Transverse colon (tissue), 4 donors: ENCODE measurements at regions not wholly inside any gene's neighbourhood (a gene's known extent, or its start where the extent isn't known, plus 50 kb on each side); places are given as distances from the start of the nearest gene placed in this dataset.

ENCODE experiments used
- DNase-seq: peaks from one replicate; pipeline ENCODE4 v3.0.0-alpha.2; 2019
- H3K27ac ChIP-seq, 4 donors: fragments of 200-600 bp; sonication (generic); 2 replicates each; pipeline ENCODE4 v1.5.1; 2016 to 2018; ENCODE audit warnings: inconsistent platforms in 4 of 4
- H3K27me3 ChIP-seq: fragments of 200-600 bp; sonication (generic); 2 replicates; pipeline ENCODE4 v1.5.1; 2017; ENCODE audit warnings: inconsistent platforms
- H3K36me3 ChIP-seq, 4 donors: fragments of 200-600 bp; sonication (generic); 2 replicates each; pipeline ENCODE4 v1.5.1; 2017 to 2019; ENCODE audit warnings: inconsistent platforms in 4 of 4
- H3K4me1 ChIP-seq, 4 donors: fragments of 200-600 bp; sonication (generic); 2 replicates each; pipeline ENCODE4 v1.5.1; 2017 to 2020; ENCODE audit warnings: inconsistent platforms in 4 of 4
- H3K4me3 ChIP-seq, 4 donors: fragments of 200-600 bp; sonication (generic); 1 replicate in 1 of 4; 2 replicates in 3 of 4; pipeline versions ENCODE4 v1.5.1 to v1.6.1; 2017 to 2019; ENCODE audit warnings: inconsistent platforms in 4 of 4
- H3K9me3 ChIP-seq, 2 donors: fragments of 200-600 bp; sonication (generic); 2 replicates each; pipeline ENCODE4 v1.5.1; 2017 to 2019; ENCODE audit warnings: inconsistent platforms in 2 of 2
- EP300 ChIP-seq: sonication (generic); formaldehyde crosslinking; IDR thresholded peaks from one replicate; pipeline ENCODE4 v1.6.1; 2017; ENCODE audit warnings: antibody characterized with exemption, low read depth
- POLR2A ChIP-seq: fragments of 450-650 bp; IDR thresholded peaks from one replicate; pipeline ENCODE4 v1.6.1; 2016; ENCODE audit warnings: antibody characterized with exemption, mild to moderate bottlenecking, moderate library complexity
- POLR2AphosphoS5 ChIP-seq, 3 donors: sonication (generic); formaldehyde crosslinking; IDR thresholded peaks; one replicate each; pipeline ENCODE4 v1.6.1; 2016; ENCODE audit warnings: antibody characterized with exemption in 3 of 3
- WGBS, 2 donors: methylation state at CpG; one replicate each; pipeline ENCODE4 v1.1.5; 2018; ENCODE audit warnings: low coverage in 1 of 2; 5-methylcytosine and 5-hydroxymethylcytosine counted together
- in situ Hi-C, 4 donors: fragments of 200-750 bp; cut with MboI; loops; one replicate each; pipeline versions ENCODE4 v1.15.0 to v1.15.1; 2017; ENCODE audit warnings: low sequenced_read_pairs in 3 of 4, low pct_ligation_motif_present in 1 of 4, low pct_unique_long_range_greater_than_20kb in 1 of 4
- intact Hi-C: fragments of 100-400 bp; cut with DNase I; formaldehyde crosslinking; loops from one replicate; pipeline ENCODE4 v1.15.1; 2023; ENCODE audit warnings: low total_unique reads
- TF ChIP-seq, protein P1 (sequence below), 5 experiments: fragments of 200-600 bp in 3 of 5; fragments of 450-650 bp in 2 of 5; sonication (generic) in 3 of 5; IDR thresholded peaks; 1 replicate in 2 of 5; 2 replicates in 3 of 5; pipeline ENCODE4 v1.5.1; 2016 to 2017; ENCODE audit warnings: antibody characterized with exemption in 5 of 5, inconsistent platforms in 3 of 5, mild to moderate bottlenecking in 2 of 5, moderate library complexity in 1 of 5

DNA sequence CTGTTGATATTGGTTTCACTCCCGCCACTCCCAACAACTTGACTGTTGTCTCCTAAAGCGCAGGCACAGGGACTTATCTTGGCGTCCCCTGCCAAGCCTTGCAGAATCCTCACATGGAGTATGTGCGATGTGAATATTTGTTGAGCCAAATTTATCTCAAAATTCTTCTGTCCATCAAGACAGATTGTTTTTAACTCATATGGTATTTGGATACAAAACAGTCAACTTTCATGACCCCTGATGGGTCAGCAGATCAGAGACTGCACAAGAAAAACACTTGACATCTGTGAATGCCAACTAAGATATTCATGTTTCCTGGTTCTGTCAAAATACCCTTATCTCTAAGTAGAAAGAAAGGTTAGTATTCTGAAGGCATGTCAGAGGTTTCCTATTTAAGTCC is 221.7 kb upstream of the BLID start:
- 82% methylated on average over 4 of the region's 4 CpGs; no CpG with 5 or more reads in 1 of the 2 donors for WGBS, 2 donors
- DNase-seq: no peak
- no peaks in the 10 kb centered on the region for H3K4me1 ChIP-seq
- intact Hi-C loops: no loop called here
- H3K27me3 ChIP-seq: no peaks in the 10 kb centered on the region
- H3K4me3 ChIP-seq: no peak overlapping the region
- H3K9me3 ChIP-seq: no peaks in the 10 kb centered on the region
- no peak overlapping the region for H3K27ac ChIP-seq
- H3K36me3 ChIP-seq: no peaks in the 10 kb centered on the region
- in situ Hi-C loops: no loop called here
- TF ChIP-seq EP300 (no peak), POLR2A (no peak), POLR2AphosphoS5 (IDR thresholded peaks at IDR 0.05) (no peak)
- TF ChIP-seq, protein P1, sequence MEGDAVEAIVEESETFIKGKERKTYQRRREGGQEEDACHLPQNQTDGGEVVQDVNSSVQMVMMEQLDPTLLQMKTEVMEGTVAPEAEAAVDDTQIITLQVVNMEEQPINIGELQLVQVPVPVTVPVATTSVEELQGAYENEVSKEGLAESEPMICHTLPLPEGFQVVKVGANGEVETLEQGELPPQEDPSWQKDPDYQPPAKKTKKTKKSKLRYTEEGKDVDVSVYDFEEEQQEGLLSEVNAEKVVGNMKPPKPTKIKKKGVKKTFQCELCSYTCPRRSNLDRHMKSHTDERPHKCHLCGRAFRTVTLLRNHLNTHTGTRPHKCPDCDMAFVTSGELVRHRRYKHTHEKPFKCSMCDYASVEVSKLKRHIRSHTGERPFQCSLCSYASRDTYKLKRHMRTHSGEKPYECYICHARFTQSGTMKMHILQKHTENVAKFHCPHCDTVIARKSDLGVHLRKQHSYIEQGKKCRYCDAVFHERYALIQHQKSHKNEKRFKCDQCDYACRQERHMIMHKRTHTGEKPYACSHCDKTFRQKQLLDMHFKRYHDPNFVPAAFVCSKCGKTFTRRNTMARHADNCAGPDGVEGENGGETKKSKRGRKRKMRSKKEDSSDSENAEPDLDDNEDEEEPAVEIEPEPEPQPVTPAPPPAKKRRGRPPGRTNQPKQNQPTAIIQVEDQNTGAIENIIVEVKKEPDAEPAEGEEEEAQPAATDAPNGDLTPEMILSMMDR (IDR thresholded peaks at IDR 0.05): no peak

DNA sequence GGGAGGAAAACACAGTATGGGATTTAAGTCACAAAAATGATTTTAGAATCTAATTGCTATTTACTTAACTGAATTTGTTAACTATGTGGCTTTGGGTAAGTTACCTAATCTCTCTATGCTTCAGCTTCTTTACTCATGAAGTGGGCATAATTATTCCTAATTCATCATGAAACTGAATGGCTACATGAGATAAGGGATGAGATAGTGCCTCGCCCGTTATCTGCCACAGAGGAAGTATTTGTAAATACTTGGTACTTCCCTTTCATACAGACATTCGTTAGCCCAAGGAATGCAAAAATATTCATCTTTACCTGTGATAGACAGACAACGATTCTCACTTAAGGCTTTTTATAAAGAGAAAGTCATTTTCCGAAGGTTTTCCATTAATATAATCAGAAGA is 221.2 kb upstream of the BLID start:
- WGBS, 2 donors: 77 to 81% methylated on average over 5 of the region's 5 CpGs
- TF ChIP-seq POLR2AphosphoS5 (IDR thresholded peaks at IDR 0.05) (no peak), EP300 (no peak), POLR2A (no peak)
- TF ChIP-seq, protein P1 (IDR thresholded peaks at IDR 0.05): no peak
- Histone ChIP-seq H3K27me3 (no peaks in the 10 kb centered on the region), H3K9me3 (no peaks in the 10 kb centered on the region), H3K36me3 (no peaks in the 10 kb centered on the region), H3K4me1 (no peaks in the 10 kb centered on the region), H3K27ac (no peak overlapping the region), H3K4me3 (no peak overlapping the region)
- DNase-seq: no peak
- in situ Hi-C loops (no loop called here), intact Hi-C loops (no loop called here)

DNA sequence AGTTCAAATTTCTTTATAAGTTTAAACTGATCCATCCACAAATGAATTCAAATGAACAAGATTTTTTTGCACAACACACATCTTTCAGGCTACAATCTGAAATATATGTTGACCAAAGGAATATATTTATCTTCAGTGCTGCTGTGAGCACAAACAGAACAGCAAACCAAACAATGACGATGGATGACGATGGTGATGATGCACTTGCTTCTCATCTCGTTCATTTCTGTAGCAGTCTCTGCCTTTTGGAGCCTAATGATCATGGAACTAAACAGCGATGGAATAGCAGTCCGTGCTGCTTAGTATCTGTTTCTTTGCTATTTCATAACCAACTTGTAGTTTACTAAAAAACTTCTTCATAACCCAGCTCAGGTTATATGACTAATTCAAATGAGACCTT is 220.7 kb upstream of the BLID start:
- 85 to 91% methylated on average over 5 of the region's 5 CpGs for WGBS, 2 donors
- intact Hi-C loops: no loop called here

DNA sequence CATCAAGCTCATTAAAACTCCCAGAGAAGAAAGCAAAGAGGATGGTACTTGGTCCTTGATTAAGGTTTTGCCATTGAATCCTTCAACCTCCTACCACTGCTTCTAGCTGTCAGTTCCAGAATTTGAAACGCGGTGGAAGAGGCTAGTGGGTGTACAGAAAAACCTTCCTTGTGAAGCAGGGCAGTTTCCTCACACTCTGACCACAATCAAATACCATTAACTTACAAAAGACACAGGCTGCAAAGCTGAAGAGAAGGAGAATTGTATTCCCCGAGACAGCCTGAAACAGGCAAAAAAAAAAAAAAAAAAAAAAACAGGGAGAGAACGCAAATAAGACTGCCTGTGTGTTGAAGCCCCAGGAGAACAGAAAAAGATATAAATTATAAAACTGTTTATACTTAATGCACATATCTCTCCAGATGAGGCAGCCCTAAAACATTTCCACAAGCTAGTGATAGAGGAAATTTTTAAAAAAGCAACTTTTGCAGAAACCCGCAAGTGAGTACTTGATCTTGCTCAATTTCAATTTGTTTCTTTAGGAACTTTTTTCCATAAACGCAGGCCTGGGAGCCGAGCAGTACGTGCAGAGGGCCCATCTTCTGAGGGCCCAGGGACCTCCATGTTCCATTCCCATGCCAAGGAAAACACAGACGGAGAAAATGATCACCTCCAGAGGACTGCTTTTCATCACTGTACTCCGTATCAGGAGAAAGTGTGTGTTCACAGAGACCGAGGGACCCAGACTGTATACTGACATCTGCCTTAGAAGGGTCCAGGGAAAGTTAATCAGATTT is 218.7 kb upstream of the BLID start:
- intact Hi-C loops (no loop called here), in situ Hi-C loops (no loop called here)
- TF ChIP-seq POLR2A: no peak
- TF ChIP-seq, protein P1 (IDR thresholded peaks at IDR 0.05): no peak
- TF ChIP-seq POLR2AphosphoS5 (IDR thresholded peaks at IDR 0.05): no peak
- TF ChIP-seq EP300: no peak
- Histone ChIP-seq H3K9me3 (no peaks in the 10 kb centered on the region), H3K27ac (no peak overlapping the region), H3K36me3 (no peaks in the 10 kb centered on the region), H3K4me1 (no peaks in the 10 kb centered on the region), H3K4me3 (no peak overlapping the region), H3K27me3 (no peaks in the 10 kb centered on the region)
- DNase-seq: no peak
- 56 to 74% methylated on average over 6 to 11 of the region's 11 CpGs for WGBS, 2 donors

More for the DNA sequence above, 220.7 kb upstream of the BLID start:
- no peak for DNase-seq
- Histone ChIP-seq H3K4me1 (no peaks in the 10 kb centered on the region), H3K4me3 (no peak overlapping the region), H3K9me3 (no peaks in the 10 kb centered on the region), H3K36me3 (no peaks in the 10 kb centered on the region), H3K27ac (no peak overlapping the region), H3K27me3 (no peaks in the 10 kb centered on the region)
- TF ChIP-seq EP300 (no peak), POLR2AphosphoS5 (IDR thresholded peaks at IDR 0.05) (no peak), POLR2A (no peak)
- TF ChIP-seq, protein P1 (IDR thresholded peaks at IDR 0.05): no peak
- in situ Hi-C loops: no loop called here
